Muscle of arm (tissue), 1 donor: ENCODE measurements at regions not wholly inside any gene's neighbourhood (a gene's known extent, or its start where the extent isn't known, plus 50 kb on each side); places are given as distances from the start of the nearest gene placed in this dataset.
A peak's percentile ranks its signal among the peaks of the same experiment; 100 is the strongest.

Experiments
- DNase-seq: peaks from one replicate; pipeline ENCODE4 v3.0.0-alpha.2; 2013

DNA sequence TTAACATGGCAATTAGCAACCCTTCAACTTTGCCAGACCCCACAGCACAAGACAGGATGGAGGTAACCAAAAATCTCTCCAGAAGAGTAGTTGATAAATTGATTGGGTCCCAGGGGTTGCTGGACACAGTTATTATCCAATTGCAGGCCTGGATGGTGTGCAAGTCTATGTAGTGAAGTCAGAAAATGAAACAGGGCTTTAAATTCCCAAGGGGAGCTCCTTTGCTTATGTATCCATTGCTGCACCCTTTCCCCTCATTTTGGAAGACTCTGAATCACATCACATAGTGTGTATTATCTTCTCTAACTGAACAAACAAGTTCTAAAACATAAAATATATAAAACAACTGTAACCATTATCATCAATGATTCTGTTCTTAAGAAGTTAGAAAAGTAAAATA lies 550.2 kb downstream of the LMO4 start:
- DNase-seq = no peak

DNA sequence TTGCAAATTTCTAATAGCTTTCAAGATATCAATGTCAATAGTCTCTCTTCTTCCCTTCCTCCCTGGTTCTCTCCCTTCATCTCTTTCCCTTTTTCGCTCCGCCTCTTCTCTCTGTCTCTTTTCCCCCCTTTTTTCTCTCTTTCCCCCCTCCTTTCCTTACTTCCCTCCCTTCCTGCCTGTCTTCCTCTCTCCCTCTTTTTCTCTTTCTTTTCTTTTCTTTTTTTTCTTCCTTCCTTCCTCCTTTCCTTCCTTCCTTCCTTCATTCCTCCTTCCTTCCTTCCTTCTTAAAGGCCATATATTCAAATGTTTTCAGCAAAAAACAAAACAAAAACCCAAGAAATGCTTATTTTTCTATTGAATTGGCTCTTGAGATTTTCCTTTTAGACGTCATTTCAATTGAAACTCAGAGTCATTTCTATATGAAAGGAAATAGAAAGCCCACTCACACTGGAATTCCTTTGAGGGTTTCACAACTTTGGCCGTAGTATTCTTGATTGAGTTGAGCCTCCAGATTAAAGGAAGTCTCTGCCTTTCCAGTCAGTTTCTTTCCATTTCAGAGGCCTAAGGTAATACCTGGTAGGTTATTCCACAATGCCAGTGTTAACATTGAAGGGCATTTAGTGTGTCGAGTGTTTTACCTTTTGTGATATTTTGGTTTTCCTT lies 551.5 kb downstream of the LMO4 start:
- no peak for DNase-seq

DNA sequence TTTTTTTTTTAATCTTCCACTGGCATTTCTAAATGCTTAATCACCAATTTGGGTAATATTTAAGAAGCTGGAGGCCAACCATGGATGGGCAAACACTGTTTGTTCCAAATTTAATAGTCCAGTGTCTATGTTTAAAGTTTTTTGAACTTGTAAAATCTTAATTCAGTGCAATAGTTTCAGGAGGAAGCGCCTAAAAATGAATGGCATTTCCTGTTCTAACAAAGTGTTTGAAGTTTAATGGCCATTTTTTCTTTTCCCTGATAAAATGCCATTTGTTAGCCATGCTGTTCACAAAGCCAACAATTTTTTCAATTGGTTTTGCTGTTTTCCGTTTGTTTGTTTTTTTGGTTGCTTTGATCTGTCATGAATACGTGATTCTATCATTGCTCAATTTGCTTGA lies 552.1 kb downstream of the LMO4 start:
- DNase-seq = no peak

- no peak for DNase-seq
Measured at GRCh38 chr1:87883906-87884305, 555.2 kb downstream of the LMO4 start.

DNA sequence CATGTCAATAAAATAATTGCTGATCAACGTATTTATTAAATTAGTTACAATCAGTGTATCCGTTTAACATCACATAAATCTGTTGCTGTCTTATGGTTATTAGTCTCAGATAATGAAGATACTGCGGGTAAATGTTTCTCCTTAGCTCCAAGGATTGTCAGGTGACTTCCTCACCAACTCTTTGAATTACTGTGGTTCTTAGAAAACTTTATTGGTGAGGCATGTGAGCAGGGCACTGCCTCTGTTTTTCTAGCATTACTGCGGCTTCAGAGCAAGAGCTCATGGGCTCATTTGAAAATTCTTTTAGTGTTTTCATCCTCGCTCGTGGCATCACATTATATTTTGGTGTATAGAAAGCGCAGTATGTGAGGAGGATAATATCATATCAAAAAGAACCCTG lies 555.9 kb downstream of the LMO4 start:
- DNase-seq = no peak

- no peak for DNase-seq
Measured at GRCh38 chr1:87885278-87886025, 556.8 kb downstream of the LMO4 start.

DNA sequence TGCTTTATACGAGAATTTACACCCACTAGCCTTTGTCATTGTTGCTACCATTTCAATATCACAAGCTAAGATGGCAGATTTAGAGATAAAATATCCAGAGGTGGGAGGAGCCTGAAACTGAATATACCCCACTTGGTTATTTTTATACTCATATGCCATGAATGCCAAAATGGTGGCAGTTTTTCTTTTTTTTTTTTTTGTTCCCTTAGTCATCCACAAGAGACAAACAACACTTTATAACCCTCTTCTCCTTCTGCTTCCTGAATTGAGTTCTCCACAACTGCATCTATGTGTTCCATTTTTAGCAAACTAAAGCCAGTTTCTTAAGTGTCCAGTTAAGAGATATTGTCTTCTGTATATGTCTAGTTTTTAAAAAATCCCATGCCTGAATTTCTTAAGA lies 558.4 kb downstream of the LMO4 start:
- DNase-seq = no peak

DNA sequence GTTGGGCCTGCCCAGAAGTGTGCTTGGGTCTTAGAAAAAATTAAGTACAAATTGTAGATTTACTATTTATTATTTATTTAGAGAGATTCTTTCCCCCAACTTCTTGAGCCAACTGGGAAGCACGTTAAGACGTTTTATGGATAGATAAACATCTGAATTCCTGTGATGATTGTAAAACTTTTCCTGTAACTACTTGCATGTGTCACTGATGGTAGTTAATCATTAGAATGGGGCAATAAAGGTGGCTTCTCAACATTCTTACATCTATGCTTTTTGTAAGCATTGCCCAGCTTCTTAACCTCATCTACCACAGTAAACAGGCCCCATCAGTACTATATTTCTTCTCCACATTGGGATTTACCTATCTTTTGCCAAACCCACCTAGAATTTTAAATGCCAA lies 559.8 kb downstream of the LMO4 start:
- no peak for DNase-seq

GRCh38 chr1:87894062-87894461 lies 565.4 kb downstream of the LMO4 start:
- no peak for DNase-seq

- no peak for DNase-seq
Measured at GRCh38 chr1:87897481-87897880, 568.8 kb downstream of the LMO4 start.

- DNase-seq = no peak
Measured at GRCh38 chr1:87898431-87898830, 569.8 kb downstream of the LMO4 start.

DNA sequence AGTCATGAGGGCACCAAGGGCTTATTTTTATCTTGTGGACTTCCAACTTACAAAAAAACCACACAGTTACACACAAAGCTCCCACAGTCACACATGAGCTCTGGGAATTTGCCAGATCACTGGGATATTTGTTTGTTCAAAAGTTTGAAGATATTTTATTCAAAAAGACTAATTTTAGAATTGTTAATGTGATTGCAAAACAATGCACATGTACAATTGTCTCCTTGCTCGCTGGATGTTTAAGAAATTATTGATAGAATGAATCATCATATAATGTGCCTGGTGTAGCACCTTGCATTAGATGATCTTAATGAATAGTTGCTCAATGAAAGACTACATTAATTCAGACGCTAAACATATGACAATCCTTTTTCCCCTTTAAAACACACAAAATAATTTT lies 570.3 kb downstream of the LMO4 start:
- no peak for DNase-seq

GRCh38 chr1:87899746-87900145 lies 571.1 kb downstream of the LMO4 start:
- DNase-seq = no peak

GRCh38 chr1:87902830-87903229 lies 574.1 kb downstream of the LMO4 start:
- peak; percentile 46 for DNase-seq

GRCh38 chr1:87903242-87903641 lies 574.6 kb downstream of the LMO4 start:
- DNase-seq = no peak

DNA sequence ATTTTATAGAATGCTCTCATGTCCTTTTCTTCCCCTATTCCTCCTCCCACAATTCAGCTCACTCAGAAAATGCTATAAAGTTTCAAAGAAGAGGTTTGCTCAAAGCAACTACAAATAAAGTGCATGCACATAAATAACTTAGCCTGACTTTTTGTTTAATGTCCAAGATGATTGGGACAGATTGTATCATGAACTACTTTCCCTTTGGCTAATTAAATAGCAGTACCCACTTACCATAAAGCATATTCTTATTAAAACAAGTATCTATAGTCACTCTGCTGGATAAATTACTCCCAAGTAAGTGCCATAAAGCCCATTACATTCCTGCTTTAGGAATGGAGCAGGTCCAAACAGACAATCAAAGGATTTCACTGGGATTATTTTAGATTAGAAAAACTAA lies 576.0 kb downstream of the LMO4 start:
- no peak for DNase-seq

GRCh38 chr1:87905651-87906050 lies 577.0 kb downstream of the LMO4 start:
- DNase-seq = no peak

- DNase-seq = no peak
Measured at GRCh38 chr1:87906078-87906477, 577.4 kb downstream of the LMO4 start.

DNA sequence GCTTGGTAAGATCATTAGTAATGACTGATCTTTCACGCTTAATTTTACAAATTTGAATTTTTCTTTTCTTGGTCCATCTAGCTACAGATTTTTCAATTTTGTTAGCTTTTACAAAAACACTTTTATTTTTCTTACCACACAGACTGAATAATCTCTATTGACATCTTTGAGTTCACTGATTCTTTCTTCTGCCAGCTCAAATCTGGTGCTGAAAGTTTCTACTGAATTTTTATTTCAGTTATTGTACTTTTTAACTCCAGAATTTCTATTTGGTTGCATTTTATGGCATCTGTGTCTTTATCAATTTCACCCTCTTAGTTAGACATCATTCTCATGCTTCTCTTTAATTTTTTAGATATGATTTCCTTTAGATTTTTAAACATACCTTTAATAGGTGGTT lies 584.7 kb downstream of the LMO4 start:
- DNase-seq = no peak

GRCh38 chr1:87914396-87914795 lies 585.7 kb downstream of the LMO4 start:
- no peak for DNase-seq

DNA sequence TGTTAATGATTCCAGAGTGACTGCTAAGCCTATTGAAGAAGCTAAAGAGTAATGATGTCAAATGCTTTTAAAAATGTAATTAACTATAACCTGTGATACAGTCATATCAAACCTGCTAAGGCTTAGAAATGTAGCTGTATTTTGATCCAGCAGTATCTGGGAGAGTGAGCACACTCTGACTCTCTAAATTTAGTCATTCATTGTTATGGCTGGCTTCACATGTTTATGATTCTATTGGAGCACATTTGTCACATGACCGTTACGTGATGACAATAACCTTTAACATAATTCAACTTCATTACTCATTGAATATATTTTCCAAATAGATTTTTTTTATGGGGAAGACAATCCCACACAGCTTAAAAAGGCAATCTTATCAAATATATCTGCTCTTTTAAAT lies 587.1 kb downstream of the LMO4 start:
- no peak for DNase-seq

- no peak for DNase-seq
Measured at GRCh38 chr1:87916965-87917364, 588.3 kb downstream of the LMO4 start.

GRCh38 chr1:87918398-87918797 lies 589.7 kb downstream of the LMO4 start:
- no peak for DNase-seq

GRCh38 chr1:87922885-87923284 lies 594.2 kb downstream of the LMO4 start:
- DNase-seq = no peak
